ENCODE measurements at regions not wholly inside any gene's neighbourhood (a gene's known extent, or its start where the extent isn't known, plus 50 kb on each side); places are given as distances from the start of the nearest gene placed in this dataset.

DNA sequence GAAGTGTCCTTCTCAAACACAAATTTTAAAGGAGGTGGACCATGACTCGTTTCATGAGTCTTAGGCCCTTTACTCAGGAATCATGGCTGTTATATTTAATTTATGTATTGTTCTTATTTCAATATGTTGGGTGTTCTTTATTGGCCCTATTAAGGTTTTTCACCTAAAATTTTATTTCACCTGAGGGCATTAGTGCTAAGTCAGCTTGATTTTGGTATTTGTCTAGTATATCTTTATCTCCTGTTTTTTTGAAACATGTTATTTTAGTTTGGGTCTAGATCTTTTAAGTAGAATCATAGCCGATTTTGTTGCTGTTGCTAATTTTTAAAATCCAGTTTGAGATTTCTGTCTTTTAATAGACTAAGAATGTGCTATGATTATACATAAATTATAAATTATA is 430.4 kb downstream of the RPS6KC1 start:
- DNase-seq, result no peak
- H3K27me3 ChIP-seq (replicated peaks; ENCODE audit: insufficient read depth, low read length), result no peaks in the 10 kb centered on the region
- H3K9me3 ChIP-seq (replicated peaks; ENCODE audit: insufficient read depth, low read length), result no peaks in the 10 kb centered on the region
- H3F3A ChIP-seq (ENCODE audit: insufficient read depth, low read length), result no peaks in the 10 kb centered on the region
- no peaks in the 10 kb centered on the region for H4K20me1 ChIP-seq (ENCODE audit: insufficient read depth, low read length)
- TF ChIP-seq EZH2phosphoT487 (IDR thresholded peaks at IDR 0.05; ENCODE audit: low read length), result no peak
- TF ChIP-seq EZH2 (optimal IDR thresholded peaks at IDR 0.05; ENCODE audit: low read depth, low read length), result no peak
- TF ChIP-seq, protein P1, sequence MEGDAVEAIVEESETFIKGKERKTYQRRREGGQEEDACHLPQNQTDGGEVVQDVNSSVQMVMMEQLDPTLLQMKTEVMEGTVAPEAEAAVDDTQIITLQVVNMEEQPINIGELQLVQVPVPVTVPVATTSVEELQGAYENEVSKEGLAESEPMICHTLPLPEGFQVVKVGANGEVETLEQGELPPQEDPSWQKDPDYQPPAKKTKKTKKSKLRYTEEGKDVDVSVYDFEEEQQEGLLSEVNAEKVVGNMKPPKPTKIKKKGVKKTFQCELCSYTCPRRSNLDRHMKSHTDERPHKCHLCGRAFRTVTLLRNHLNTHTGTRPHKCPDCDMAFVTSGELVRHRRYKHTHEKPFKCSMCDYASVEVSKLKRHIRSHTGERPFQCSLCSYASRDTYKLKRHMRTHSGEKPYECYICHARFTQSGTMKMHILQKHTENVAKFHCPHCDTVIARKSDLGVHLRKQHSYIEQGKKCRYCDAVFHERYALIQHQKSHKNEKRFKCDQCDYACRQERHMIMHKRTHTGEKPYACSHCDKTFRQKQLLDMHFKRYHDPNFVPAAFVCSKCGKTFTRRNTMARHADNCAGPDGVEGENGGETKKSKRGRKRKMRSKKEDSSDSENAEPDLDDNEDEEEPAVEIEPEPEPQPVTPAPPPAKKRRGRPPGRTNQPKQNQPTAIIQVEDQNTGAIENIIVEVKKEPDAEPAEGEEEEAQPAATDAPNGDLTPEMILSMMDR (IDR thresholded peaks at IDR 0.05; ENCODE audit: low read length), result no peak
- no peak overlapping the region for H3K27ac ChIP-seq (ENCODE audit: low read length)
- H3K9me2 ChIP-seq (replicated peaks; ENCODE audit: insufficient read depth, low read length), result no peaks in the 10 kb centered on the region
- H2AFZ ChIP-seq (ENCODE audit: low read length), result no peak overlapping the region
- H3K4me1 ChIP-seq (ENCODE audit: low read length), result no peaks in the 10 kb centered on the region
- H3K4me3 ChIP-seq (ENCODE audit: low read length), result no peak overlapping the region
- H3K4me2 ChIP-seq (ENCODE audit: low read depth, low read length), result no peak overlapping the region
- no peaks in the 10 kb centered on the region for H3K36me3 ChIP-seq (replicated peaks; ENCODE audit: insufficient read depth, low read length)
- no peak overlapping the region for H3K9ac ChIP-seq (ENCODE audit: low read length)
- no peaks in the 10 kb centered on the region for H3K79me2 ChIP-seq (ENCODE audit: low read length)

DNA sequence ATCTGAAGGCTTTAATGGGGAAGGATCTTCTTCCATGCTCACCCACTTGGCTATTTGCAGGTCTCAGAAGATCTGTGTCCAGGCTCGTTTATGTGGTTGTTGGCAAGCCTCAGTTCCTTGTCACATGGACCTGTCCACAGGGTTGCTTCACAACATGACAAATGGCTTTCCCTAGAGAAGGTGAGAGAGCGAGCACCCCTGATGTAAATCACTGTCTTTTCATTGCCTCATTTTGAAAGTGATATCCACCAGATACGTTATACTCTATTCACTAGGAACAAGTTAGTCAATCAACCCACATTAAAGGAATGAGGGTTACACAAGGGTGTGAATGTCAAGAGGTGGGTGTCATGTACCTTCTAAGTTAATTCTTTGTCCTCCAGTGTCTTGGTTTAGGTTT is 433.3 kb downstream of the RPS6KC1 start:
- Histone ChIP-seq H3K9me2 (replicated peaks; ENCODE audit: insufficient read depth, low read length) (no peaks in the 10 kb centered on the region), H3K36me3 (replicated peaks; ENCODE audit: insufficient read depth, low read length) (no peaks in the 10 kb centered on the region), H3K4me2 (ENCODE audit: low read depth, low read length) (no peak overlapping the region), H2AFZ (ENCODE audit: low read length) (no peak overlapping the region), H3K9ac (ENCODE audit: low read length) (no peak overlapping the region), H3K9me3 (replicated peaks; ENCODE audit: insufficient read depth, low read length) (no peaks in the 10 kb centered on the region), H4K20me1 (ENCODE audit: insufficient read depth, low read length) (no peaks in the 10 kb centered on the region), H3K4me1 (ENCODE audit: low read length) (no peaks in the 10 kb centered on the region), H3F3A (ENCODE audit: insufficient read depth, low read length) (no peaks in the 10 kb centered on the region), H3K4me3 (ENCODE audit: low read length) (no peak overlapping the region), H3K27ac (ENCODE audit: low read length) (no peak overlapping the region), H3K79me2 (ENCODE audit: low read length) (no peaks in the 10 kb centered on the region), H3K27me3 (replicated peaks; ENCODE audit: insufficient read depth, low read length) (no peaks in the 10 kb centered on the region)
- DNase-seq, result no peak
- TF ChIP-seq EZH2phosphoT487 (IDR thresholded peaks at IDR 0.05; ENCODE audit: low read length) (no peak), EZH2 (optimal IDR thresholded peaks at IDR 0.05; ENCODE audit: low read depth, low read length) (no peak)
- TF ChIP-seq, protein P1 (IDR thresholded peaks at IDR 0.05; ENCODE audit: low read length), result no peak

DNA sequence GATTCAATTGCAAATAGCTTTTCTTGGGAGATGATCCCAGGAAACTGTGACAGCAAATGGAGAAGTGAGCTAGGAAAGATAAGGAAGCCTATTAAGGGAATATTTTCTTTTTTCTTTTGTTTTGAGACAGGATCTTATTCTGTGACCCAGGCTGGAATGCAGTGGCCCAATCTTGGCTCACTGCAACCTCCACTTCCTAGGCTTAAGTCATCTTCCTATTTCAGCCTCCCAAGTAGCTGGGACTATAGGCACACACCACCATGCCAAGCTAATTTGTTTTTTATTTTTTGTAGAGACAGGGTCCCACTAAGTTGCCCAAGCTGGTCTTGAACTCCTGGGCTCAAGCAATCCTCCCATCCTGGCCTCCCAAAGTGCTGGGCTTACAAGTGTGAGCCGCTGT is 433.7 kb downstream of the RPS6KC1 start:
- no peak overlapping the region for H3K4me2 ChIP-seq (ENCODE audit: low read depth, low read length)
- no peaks in the 10 kb centered on the region for H3K79me2 ChIP-seq (ENCODE audit: low read length)
- no peaks in the 10 kb centered on the region for H3K9me3 ChIP-seq (replicated peaks; ENCODE audit: insufficient read depth, low read length)
- no peak overlapping the region for H3K27ac ChIP-seq (ENCODE audit: low read length)
- no peak overlapping the region for H3K4me3 ChIP-seq (ENCODE audit: low read length)
- H3K36me3 ChIP-seq (replicated peaks; ENCODE audit: insufficient read depth, low read length), result no peaks in the 10 kb centered on the region
- TF ChIP-seq EZH2phosphoT487 (IDR thresholded peaks at IDR 0.05; ENCODE audit: low read length) (no peak), EZH2 (optimal IDR thresholded peaks at IDR 0.05; ENCODE audit: low read depth, low read length) (no peak)
- TF ChIP-seq, protein P1 (IDR thresholded peaks at IDR 0.05; ENCODE audit: low read length), result no peak
- H3K4me1 ChIP-seq (ENCODE audit: low read length), result no peaks in the 10 kb centered on the region
- H3F3A ChIP-seq (ENCODE audit: insufficient read depth, low read length), result no peaks in the 10 kb centered on the region
- H3K9me2 ChIP-seq (replicated peaks; ENCODE audit: insufficient read depth, low read length), result no peaks in the 10 kb centered on the region
- H2AFZ ChIP-seq (ENCODE audit: low read length), result no peak overlapping the region
- DNase-seq, result no peak
- H4K20me1 ChIP-seq (ENCODE audit: insufficient read depth, low read length), result no peaks in the 10 kb centered on the region
- no peak overlapping the region for H3K9ac ChIP-seq (ENCODE audit: low read length)
- no peaks in the 10 kb centered on the region for H3K27me3 ChIP-seq (replicated peaks; ENCODE audit: insufficient read depth, low read length)

Measured in MM.1S (cell line).